Gastrocnemius medialis (tissue), 4 donors: ENCODE measurements at regions not wholly inside any gene's neighbourhood (a gene's known extent, or its start where the extent isn't known, plus 50 kb on each side); places are given as distances from the start of the nearest gene placed in this dataset.
"Not testable (repeated sequence)": the region's sequence is repeated elsewhere in the genome, so short reads cannot be mapped to it uniquely, and the experiment has no call there.

ENCODE experiments used
- ATAC-seq, 2 donors: fragments of 150-250 bp; one replicate each; pipeline ENCODE4 v1.9.1; 2016
- DNase-seq, 2 donors: peaks; one replicate each; pipeline ENCODE4 v3.0.0-alpha.2; 2019
- H3K27ac ChIP-seq, 4 donors: fragments of 200-600 bp; sonication (generic); 1 replicate in 1 of 4; 2 replicates in 3 of 4; pipeline ENCODE4 v1.5.1; 2016 to 2018; ENCODE audit warnings: mild to moderate bottlenecking in 2 of 4, moderate library complexity in 1 of 4
- H3K27me3 ChIP-seq, 3 donors: fragments of 200-600 bp; sonication (generic) in 2 of 3; 1 replicate in 1 of 3; 2 replicates in 2 of 3; pipeline versions ENCODE4 v1.5.1 to v1.6.0; 2016 to 2019; ENCODE audit warnings: mild to moderate bottlenecking in 1 of 3, moderate library complexity in 1 of 3
- H3K36me3 ChIP-seq, 2 donors: fragments of 200-600 bp; sonication (generic) in 1 of 2; one replicate each; pipeline ENCODE4 v1.5.1; 2017 to 2018
- H3K4me1 ChIP-seq, 2 donors: fragments of 200-600 bp; sonication (generic) in 1 of 2; one replicate each; pipeline ENCODE4 v1.5.1; 2016 to 2017; ENCODE audit warnings: mild to moderate bottlenecking in 2 of 2
- H3K4me3 ChIP-seq, 4 donors: fragments of 200-600 bp; sonication (generic) in 3 of 4; 1 replicate in 1 of 4; 2 replicates in 3 of 4; pipeline ENCODE4 v1.5.1; 2016 to 2019; ENCODE audit warnings: mild to moderate bottlenecking in 2 of 4
- H3K9me3 ChIP-seq, 3 donors: fragments of 200-600 bp; sonication (generic) in 2 of 3; 1 replicate in 1 of 3; 2 replicates in 2 of 3; pipeline ENCODE4 v1.5.1; 2016 to 2019
- in situ Hi-C, 4 donors: fragments of 200-750 bp; cut with MboI; loops; one replicate each; pipeline versions ENCODE4 v1.15.0 to v1.8.0; 2017; ENCODE audit warnings: low sequenced_read_pairs in 4 of 4
- intact Hi-C: fragments of 100-400 bp; cut with DNase I; formaldehyde crosslinking; loops from one replicate; pipeline ENCODE4 v1.15.1; 2023; ENCODE audit warnings: low total_unique reads

DNA sequence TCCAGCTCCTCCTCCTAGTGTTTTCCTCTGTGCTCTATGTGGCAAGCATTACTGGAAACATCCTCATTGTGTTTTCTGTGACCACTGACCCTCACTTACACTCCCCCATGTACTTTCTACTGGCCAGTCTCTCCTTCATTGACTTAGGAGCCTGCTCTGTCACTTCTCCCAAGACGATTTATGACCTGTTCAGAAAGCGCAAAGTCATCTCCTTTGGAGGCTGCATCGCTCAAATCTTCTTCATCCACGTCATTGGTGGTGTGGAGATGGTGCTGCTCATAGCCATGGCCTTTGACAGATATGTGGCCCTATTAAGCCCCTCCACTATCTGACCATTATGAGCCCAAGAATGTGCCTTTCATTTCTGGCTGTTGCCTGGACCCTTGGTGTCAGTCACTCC, 64.0 kb downstream of the OR4F15 start:
- H3K36me3 ChIP-seq, intact Hi-C loops, H3K4me1 ChIP-seq, H3K9me3 ChIP-seq, in situ Hi-C loops, H3K27ac ChIP-seq, H3K4me3 ChIP-seq, DNase-seq, H3K27me3 ChIP-seq, ATAC-seq: not testable (repeated sequence)

DNA sequence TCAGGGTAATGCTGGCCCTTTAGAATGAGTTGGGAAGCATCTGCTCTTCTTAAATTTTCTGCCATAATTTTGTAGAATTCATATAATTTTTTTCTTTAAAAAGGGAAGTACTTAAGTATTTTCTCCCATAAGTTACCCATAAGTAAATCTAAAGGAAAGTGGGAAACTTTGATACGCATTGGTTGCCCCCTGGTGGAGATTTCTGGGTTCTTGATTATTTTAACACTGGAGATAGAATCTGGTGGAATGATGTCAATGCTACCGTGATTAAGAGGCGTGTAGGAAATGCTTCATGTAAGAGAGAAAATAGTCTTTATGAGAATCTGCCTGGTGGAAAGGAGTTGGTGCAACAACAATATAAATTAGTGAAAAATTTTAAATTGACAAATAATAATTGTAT, 65.6 kb downstream of the OR4F15 start:
- H3K4me1 ChIP-seq, intact Hi-C loops, in situ Hi-C loops, H3K27ac ChIP-seq, H3K9me3 ChIP-seq, DNase-seq, H3K27me3 ChIP-seq, ATAC-seq, H3K36me3 ChIP-seq, H3K4me3 ChIP-seq: not testable (repeated sequence)

DNA sequence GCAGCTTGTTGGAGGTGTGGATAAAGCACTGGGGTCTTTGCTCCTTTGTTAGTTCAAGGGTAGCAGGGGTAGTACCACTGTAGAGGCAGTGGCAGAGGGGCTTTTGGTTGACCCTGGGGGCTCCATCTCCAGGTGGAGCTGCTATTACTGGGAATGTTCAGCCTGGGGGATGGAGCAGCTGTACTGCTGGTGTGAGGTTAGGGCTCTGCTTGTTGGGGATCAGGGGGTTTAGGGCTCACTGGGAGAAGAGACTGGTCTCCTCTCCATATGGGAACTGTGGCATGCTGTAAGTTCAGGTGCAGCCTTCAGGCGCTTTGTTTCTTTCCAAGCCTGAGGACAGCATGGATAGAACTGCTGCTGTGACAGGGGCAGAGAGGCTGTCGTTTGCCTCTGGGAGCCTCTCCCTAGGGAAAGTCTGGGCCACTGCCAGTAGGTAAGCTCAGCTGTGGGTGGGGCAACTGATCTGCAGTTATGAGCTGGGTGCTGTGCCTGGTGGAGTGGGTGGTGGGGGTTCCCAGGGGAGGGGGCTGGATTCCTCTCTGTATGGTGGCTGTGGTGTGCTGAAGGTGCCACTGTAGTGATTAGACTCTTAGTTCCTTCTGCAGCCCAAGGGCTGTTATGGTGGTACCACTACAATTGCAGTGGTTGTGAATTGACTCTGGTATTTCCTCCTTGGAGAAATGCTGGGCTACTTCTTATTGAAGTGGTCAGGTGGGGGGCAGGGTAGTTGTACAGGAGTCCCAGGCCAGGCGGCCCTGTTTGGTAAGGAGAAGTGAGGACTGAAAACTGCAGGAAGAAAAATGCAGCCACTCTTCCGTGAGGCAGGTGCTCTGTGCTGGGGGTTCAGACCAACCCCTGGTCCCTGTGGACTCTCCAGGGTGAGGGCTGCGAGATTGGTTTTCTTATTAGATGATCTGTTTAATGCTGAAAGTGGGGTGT, 100.6 kb downstream of the OR4F15 start:
- DNase-seq, H3K9me3 ChIP-seq, H3K27me3 ChIP-seq, H3K4me1 ChIP-seq, H3K27ac ChIP-seq, H3K4me3 ChIP-seq, intact Hi-C loops, ATAC-seq, H3K36me3 ChIP-seq, in situ Hi-C loops: not testable (repeated sequence)

DNA sequence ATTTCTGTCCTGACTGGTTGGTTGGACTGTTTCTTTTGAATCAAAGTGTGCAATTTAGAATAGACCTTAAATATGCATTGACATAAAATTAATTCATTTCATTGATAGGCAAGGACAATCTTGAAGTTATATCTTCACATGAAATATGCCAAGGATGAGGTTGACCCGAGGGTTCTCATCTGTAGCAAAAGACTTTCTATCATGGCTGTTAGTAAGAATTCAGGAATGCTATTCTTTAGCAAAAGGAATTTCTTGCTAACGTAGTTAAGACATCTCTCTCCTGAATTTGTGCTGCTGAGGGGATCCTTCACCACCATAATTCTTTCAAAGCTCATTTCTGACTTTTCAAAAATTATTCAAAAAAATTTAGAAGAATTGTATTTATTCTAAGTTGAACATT, 112.6 kb downstream of the OR4F15 start:
- H3K4me3 ChIP-seq, H3K36me3 ChIP-seq, H3K27me3 ChIP-seq, DNase-seq, in situ Hi-C loops, H3K4me1 ChIP-seq, H3K9me3 ChIP-seq, ATAC-seq, intact Hi-C loops, H3K27ac ChIP-seq: not testable (repeated sequence)

DNA sequence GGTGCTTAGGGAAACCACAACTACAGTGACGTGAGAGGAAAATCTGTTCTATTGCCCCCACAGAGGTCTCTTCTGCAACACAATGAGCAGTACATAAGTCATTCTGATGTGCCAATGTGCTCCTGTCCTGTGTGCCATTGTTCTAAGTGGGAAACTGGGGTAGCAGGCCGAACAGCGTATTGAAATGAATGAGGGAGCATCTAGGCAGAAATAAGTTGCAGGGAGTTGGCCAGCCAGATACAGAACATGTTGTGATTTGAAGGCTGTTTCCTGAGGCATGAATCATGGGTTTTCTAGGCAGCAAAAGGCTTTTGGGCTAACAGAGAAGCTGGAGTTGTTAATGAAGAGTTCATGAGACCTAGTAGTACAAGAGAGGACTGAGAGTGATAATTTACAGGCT, 122.5 kb downstream of the OR4F15 start:
- in situ Hi-C loops, ATAC-seq, H3K4me1 ChIP-seq, H3K27ac ChIP-seq, H3K4me3 ChIP-seq, H3K27me3 ChIP-seq, H3K9me3 ChIP-seq, DNase-seq, H3K36me3 ChIP-seq, intact Hi-C loops: not testable (repeated sequence)

DNA sequence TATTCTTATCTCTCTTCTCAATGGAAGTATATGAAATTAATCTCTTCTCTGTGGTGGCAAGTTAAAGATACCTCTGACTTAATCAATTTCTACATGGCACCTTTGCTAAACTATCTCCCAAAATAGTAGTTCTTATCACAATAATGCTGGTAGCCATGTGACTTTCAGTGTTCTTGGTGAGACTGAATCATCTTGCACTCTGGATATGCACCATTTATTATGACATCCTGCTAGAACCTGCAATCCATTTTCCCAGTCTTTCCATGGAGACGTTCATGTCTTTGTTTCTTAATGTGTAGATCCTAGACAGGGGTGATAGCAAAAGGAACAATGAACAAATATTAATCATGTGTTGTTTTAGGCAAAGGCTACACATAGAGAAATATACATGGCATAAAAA, 125.4 kb downstream of the OR4F15 start:
- H3K27me3 ChIP-seq, in situ Hi-C loops, H3K27ac ChIP-seq, H3K4me1 ChIP-seq, H3K4me3 ChIP-seq, intact Hi-C loops, H3K36me3 ChIP-seq, DNase-seq, H3K9me3 ChIP-seq, ATAC-seq: not testable (repeated sequence)

DNA sequence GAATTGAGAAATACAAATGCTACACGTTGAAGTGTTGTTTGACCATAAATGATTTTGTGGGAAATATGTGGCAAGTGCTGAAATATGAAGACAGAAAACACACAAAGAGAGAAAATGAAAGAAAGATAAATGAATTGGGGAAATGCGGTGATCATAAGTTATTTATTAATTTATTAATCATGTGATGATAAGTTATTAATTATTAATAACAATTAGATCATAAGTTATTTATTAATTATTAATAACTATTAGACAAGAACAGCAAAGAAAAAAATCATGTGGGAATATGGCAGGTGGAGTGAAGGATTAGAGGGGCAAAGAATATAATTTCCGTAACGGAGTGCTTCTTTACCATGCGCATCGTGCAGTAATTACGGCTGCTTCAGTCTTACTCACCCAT, 126.6 kb downstream of the OR4F15 start:
- intact Hi-C loops: not testable (repeated sequence)

DNA sequence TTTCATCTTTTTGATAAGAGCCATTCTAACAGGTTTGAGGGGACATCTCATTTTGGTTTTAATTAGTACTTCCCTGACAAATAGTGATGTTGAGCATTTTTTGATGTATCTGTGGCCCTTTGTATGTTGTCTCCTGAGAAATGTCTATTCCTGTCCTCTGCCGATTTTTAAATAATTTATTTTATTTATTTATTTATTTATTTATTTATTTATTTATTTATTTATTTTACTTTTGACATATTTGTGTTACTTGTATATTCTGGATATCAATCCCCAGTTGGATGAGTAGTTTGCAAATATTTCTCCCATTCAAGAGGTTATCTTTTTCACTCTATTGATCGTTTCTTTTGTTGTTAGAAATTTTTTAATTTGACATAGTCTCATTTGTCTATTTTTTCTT, 133.9 kb downstream of the OR4F15 start:
- H3K9me3 ChIP-seq, ATAC-seq, H3K27ac ChIP-seq, in situ Hi-C loops, H3K27me3 ChIP-seq, H3K4me1 ChIP-seq, DNase-seq, H3K4me3 ChIP-seq, H3K36me3 ChIP-seq, intact Hi-C loops: not testable (repeated sequence)

More for the DNA sequence above, 126.6 kb downstream of the OR4F15 start:
- H3K4me3 ChIP-seq, ATAC-seq, H3K4me1 ChIP-seq, in situ Hi-C loops, H3K9me3 ChIP-seq, H3K36me3 ChIP-seq, DNase-seq, H3K27me3 ChIP-seq, H3K27ac ChIP-seq: not testable (repeated sequence)

DNA sequence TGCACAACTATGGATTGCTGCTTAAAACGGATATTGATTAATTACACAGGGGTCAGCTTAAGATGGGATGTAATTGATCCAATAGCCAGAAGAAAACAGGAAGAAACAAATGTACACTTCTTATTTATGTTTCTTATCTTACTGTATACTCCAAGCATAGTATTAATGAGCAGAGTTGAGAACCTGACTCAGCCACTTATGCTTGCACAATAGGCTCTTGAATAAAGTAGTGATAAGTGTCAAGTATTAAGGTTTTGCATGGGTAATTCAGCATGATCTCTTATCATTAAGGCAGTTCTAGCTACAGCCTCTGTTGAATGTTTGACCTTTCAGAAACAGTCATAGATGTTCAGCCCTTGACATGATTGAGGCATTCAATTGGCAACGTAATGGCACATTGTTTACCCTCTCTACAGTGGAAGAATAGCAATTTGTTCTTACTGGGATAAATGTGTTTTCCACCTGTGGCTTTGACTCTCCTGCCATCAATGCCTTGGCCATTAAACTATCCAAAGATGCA, 136.5 kb downstream of the OR4F15 start:
- H3K27me3 ChIP-seq, ATAC-seq, DNase-seq, H3K4me3 ChIP-seq, intact Hi-C loops, H3K4me1 ChIP-seq, in situ Hi-C loops, H3K27ac ChIP-seq, H3K9me3 ChIP-seq, H3K36me3 ChIP-seq: not testable (repeated sequence)

DNA sequence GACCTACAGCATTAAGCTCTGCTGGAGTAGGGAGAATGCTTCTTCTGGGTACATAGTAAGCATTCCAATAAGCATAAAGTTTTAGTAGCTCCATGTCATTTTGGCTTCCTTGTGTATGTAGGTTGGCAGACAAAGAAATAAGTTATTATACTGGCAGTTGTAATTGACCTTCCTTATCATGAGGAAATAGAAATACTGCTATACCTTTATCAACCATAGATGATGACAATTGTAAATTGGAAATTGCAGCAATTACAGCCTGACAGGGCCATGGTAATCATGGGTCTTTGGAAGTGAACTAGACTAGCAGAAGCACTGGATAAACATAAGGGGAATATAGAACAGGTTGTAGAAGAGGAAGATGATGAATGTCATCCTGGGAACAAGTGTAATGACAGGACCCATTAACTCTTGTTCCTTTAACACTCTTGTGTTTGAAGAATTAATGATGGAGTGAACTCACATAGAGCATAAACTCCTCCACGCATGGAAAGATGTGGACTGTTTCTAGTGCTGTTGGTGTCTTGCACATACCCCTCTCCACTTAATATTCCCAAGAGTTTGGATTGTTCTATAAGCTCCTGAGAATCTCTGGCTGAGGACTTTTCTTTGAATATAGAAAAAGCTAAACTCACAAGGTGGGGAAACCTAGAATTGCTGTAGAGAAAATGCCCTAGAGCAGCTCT, 137.5 kb downstream of the OR4F15 start:
- H3K27ac ChIP-seq, H3K27me3 ChIP-seq, in situ Hi-C loops, intact Hi-C loops, H3K4me1 ChIP-seq, H3K4me3 ChIP-seq, H3K9me3 ChIP-seq, H3K36me3 ChIP-seq, DNase-seq, ATAC-seq: not testable (repeated sequence)

DNA sequence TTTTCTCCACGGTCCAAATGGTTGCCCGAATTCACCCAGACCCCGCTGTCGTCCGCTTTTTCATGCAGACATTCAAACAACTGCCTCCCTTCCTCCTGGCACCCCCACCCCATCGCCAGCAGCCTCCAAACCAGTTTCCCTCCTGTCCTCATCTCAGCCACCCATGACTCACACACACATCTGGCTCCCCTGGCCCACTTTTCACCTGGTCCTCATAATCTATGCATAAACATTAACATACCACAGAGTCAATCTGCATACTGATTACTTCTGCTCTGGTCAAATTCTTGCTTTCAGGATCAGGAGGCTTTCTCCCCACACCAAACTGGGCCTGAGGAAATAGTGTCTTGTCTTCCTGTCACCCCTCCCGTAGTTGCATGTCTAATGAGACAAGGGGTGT, 142.0 kb downstream of the OR4F15 start:
- H3K27ac ChIP-seq, H3K4me3 ChIP-seq, in situ Hi-C loops, H3K27me3 ChIP-seq, intact Hi-C loops, H3K9me3 ChIP-seq, DNase-seq, ATAC-seq, H3K36me3 ChIP-seq, H3K4me1 ChIP-seq: not testable (repeated sequence)

DNA sequence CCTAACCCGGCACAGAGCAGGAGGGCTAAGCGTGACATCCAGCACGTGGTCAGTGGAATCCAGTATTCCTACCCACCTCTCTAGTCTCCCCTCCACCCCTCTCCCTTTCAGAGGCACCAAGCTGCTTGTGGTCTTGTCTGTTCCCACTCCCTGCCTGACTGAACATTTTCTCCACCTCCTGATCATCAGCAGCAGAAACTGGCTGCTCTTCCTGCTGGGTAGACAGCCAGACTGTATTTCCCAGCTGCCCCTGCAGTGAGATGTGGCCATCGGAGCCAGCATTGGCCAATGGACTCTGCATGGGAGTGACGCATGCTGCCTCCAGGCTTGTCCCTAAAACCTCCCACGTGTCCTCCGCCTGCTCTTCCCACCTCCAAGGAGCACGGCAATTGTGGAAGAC, 143.8 kb downstream of the OR4F15 start:
- H3K9me3 ChIP-seq, DNase-seq, in situ Hi-C loops, H3K36me3 ChIP-seq, H3K27ac ChIP-seq, H3K4me3 ChIP-seq, intact Hi-C loops, H3K4me1 ChIP-seq, H3K27me3 ChIP-seq, ATAC-seq: not testable (repeated sequence)
